Adrenal gland (tissue), 7 donors: ENCODE measurements at regions not wholly inside any gene's neighbourhood (a gene's known extent, or its start where the extent isn't known, plus 50 kb on each side); places are given as distances from the start of the nearest gene placed in this dataset.
"Not testable (repeated sequence)": the region's sequence is repeated elsewhere in the genome, so short reads cannot be mapped to it uniquely, and the experiment has no call there.

Experiments
- DNase-seq, 7 donors: peaks; one replicate each; pipeline ENCODE4 v3.0.0-alpha.2; 2019 to 2020
- H3K27ac ChIP-seq, 5 donors: fragments of 200-600 bp; sonication (generic) in 4 of 5; 1 replicate in 3 of 5; 2 replicates in 2 of 5; pipeline versions ENCODE4 v1.5.1 to v1.8.0; 2016 to 2020; ENCODE audit warnings: mild to moderate bottlenecking in 1 of 5
- H3K27me3 ChIP-seq: fragments of 200-600 bp; 2 replicates; pipeline ENCODE4 v1.8.0; 2021
- H3K36me3 ChIP-seq, 2 donors: fragments of 200-600 bp; replicated peaks in 1 of 2; 1 replicate in 1 of 2; 2 replicates in 1 of 2; pipeline versions ENCODE4 v1.5.1 to v1.8.0; 2018 to 2022
- H3K4me1 ChIP-seq, 2 donors: fragments of 200-600 bp; replicated peaks in 1 of 2; 1 replicate in 1 of 2; 2 replicates in 1 of 2; pipeline versions ENCODE4 v1.5.1 to v1.8.0; 2018 to 2021
- H3K4me3 ChIP-seq, 4 donors: fragments of 200-600 bp; sonication (generic) in 3 of 4; one replicate each; pipeline ENCODE4 v1.5.1; 2016 to 2018
- H3K9me3 ChIP-seq, 3 donors: fragments of 200-600 bp; sonication (generic) in 1 of 3; replicated peaks in 1 of 3; 1 replicate in 2 of 3; 2 replicates in 1 of 3; pipeline versions ENCODE4 v1.5.1 to v1.8.0; 2016 to 2021
- intact Hi-C, 2 donors: fragments of 100-400 bp; cut with DNase I; formaldehyde crosslinking; loops; one replicate each; pipeline versions ENCODE4 v1.14.1 to v1.15.0; 2022 to 2023
- small RNA-seq, 2 donors: library from RNA; depleted of rRNA; stranded (forward); fragments of <200 nt; gene quantifications; one replicate each; pipeline ENCODE3, GENCODE V24; 2016
- TF ChIP-seq, protein P1 (sequence below), 6 experiments: fragments of 450-650 bp in 4 of 6; fragments of 200-600 bp in 2 of 6; sonication (generic) in 1 of 6; IDR thresholded peaks; 1 replicate in 5 of 6; 2 replicates in 1 of 6; pipeline versions ENCODE4 v1.5.1 to v1.8.0; 2016 to 2021; ENCODE audit warnings: antibody characterized with exemption in 6 of 6, mild to moderate bottlenecking in 2 of 6, moderate library complexity in 1 of 6
- donor health status: DM: yes; HTN: yes; CAD: no.
- donor health status: DM: no; HTN: no; CAD: no.
- donor health status: DM: no; HTN: no; CAD: no.

DNA sequence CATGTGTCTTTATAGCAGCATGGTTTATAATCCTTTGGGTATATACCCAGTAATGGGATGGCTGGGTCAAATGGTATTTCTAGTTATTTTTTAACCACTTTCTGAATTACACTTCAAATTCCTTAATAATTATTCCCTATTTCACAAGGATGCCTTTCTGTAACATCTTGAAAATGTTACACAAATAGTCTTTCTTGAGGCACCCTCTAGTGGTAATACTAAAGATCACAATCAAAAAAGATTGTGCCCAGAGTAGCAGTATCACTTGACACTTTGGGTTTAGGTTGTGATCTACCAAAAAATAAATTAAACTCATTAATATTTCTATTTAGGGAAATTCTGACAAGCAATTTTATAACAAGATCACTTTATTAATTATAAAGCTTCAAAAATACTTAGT, 74.0 kb upstream of the TEKT4 start:
- H3K36me3 ChIP-seq, H3K4me1 ChIP-seq, intact Hi-C loops: not testable (repeated sequence)

More for the DNA sequence above, 74.0 kb upstream of the TEKT4 start:
- TF ChIP-seq, protein P1, sequence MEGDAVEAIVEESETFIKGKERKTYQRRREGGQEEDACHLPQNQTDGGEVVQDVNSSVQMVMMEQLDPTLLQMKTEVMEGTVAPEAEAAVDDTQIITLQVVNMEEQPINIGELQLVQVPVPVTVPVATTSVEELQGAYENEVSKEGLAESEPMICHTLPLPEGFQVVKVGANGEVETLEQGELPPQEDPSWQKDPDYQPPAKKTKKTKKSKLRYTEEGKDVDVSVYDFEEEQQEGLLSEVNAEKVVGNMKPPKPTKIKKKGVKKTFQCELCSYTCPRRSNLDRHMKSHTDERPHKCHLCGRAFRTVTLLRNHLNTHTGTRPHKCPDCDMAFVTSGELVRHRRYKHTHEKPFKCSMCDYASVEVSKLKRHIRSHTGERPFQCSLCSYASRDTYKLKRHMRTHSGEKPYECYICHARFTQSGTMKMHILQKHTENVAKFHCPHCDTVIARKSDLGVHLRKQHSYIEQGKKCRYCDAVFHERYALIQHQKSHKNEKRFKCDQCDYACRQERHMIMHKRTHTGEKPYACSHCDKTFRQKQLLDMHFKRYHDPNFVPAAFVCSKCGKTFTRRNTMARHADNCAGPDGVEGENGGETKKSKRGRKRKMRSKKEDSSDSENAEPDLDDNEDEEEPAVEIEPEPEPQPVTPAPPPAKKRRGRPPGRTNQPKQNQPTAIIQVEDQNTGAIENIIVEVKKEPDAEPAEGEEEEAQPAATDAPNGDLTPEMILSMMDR (IDR thresholded peaks at IDR 0.05): peak; percentile 17 to 51 (median 34)
- H3K27ac ChIP-seq, H3K27me3 ChIP-seq, H3K9me3 ChIP-seq, DNase-seq, H3K4me3 ChIP-seq: not testable (repeated sequence)

Small RNA genes in the stretch of these regions (small RNA-seq; reads per million reads assigned to genes)
- gene CNN2P11: 0 reads per million in 2 donors
